GM18499 (cell line): ENCODE measurements at regions not wholly inside any gene's neighbourhood (a gene's known extent, or its start where the extent isn't known, plus 50 kb on each side); places are given as distances from the start of the nearest gene placed in this dataset.
"Not testable (repeated sequence)": the region's sequence is repeated elsewhere in the genome, so short reads cannot be mapped to it uniquely, and the experiment has no call there.

Source experiments
- ATAC-seq: cut with Tn5 transposase; IDR thresholded peaks from one replicate; pipeline ENCODE4 v1.9.1; 2021; ENCODE audit warnings: moderate number of reproducible peaks; ENCODE audit not compliant: insufficient read depth, unreplicated experiment

- no peak for ATAC-seq
Measured at GRCh38 chr4:100042711-100043110, 92.6 kb upstream of the H2AZ1 start.

GRCh38 chr4:100042235-100042634 is 92.2 kb upstream of the H2AZ1 start:
- ATAC-seq = no peak

GRCh38 chr4:100041646-100042045 is 91.6 kb upstream of the H2AZ1 start:
- no peak for ATAC-seq

- no peak for ATAC-seq
Measured at GRCh38 chr4:100034023-100034664, 84.1 kb upstream of the H2AZ1 start.

- ATAC-seq = no peak
Measured at GRCh38 chr4:100026066-100026465, 76.0 kb upstream of the H2AZ1 start.

GRCh38 chr4:100023800-100024199 is 73.7 kb upstream of the H2AZ1 start:
- ATAC-seq = no peak

- no peak for ATAC-seq
Measured at GRCh38 chr4:100022792-100023222, 72.7 kb upstream of the H2AZ1 start.

GRCh38 chr4:100019821-100020220 is 69.7 kb upstream of the H2AZ1 start:
- no peak for ATAC-seq

GRCh38 chr4:100017637-100018310 is 67.7 kb upstream of the H2AZ1 start:
- ATAC-seq = no peak

GRCh38 chr4:100016191-100016590 is 66.1 kb upstream of the H2AZ1 start:
- no peak for ATAC-seq

- no peak for ATAC-seq
Measured at GRCh38 chr4:100014616-100015015, 64.5 kb upstream of the H2AZ1 start.

GRCh38 chr4:100009490-100009889 is 59.4 kb upstream of the H2AZ1 start:
- no peak for ATAC-seq

GRCh38 chr4:100008048-100008447 is 58.0 kb upstream of the H2AZ1 start:
- ATAC-seq = no peak

GRCh38 chr4:100006161-100006560 is 56.1 kb upstream of the H2AZ1 start:
- not testable (repeated sequence) for ATAC-seq
